ENCODE measurements at regions not wholly inside any gene's neighbourhood (a gene's known extent, or its start where the extent isn't known, plus 50 kb on each side); places are given as distances from the start of the nearest gene placed in this dataset.

- TF ChIP-seq POLR2A (IDR thresholded peaks at IDR 0.05; ENCODE audit: low read length): no peak
- no peak for TF ChIP-seq GATA1 (IDR thresholded peaks at IDR 0.05; ENCODE audit: low read depth, low read length)
Measured at GRCh38 chr5:166281433-166281832, 2010.0 kb upstream of the WWC1 start.
